ENCODE measurements at regions not wholly inside any gene's neighbourhood (a gene's known extent, or its start where the extent isn't known, plus 50 kb on each side); places are given as distances from the start of the nearest gene placed in this dataset.

DNA sequence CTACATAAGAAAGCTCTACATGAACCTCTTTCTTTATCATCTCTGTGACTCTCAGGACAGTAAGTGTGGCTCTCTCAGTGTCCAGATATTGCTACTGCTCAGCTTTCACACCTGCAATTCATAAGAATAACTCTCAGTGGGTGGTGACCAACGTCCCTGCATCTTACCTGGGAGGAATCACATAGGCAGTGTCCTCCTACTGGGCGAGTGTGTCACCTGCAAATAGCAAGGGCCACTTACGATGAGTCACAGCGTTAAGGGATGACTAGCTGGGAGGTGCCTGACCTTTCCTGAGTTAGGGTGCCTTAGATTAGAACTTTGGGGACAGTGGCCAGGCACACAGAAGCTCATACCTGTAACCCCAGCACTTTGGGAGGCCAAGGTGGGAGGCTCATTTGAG lies 90.8 kb upstream of the C3orf80 start:
- Histone ChIP-seq H3K14ac (replicated peaks; ENCODE audit: low read depth, low read length) (no peak overlapping the region), H3K4me2 (ENCODE audit: low read depth, low read length) (no peak overlapping the region), H3K9me1 (ENCODE audit: insufficient read depth, low read length) (peaks cover 10% of the 10 kb centered on the region), H2AFZ (replicated peaks; ENCODE audit: low read length, poor library complexity) (no peak overlapping the region), H3K27me3 (ENCODE audit: control insufficient read depth, insufficient read depth, low read length) (no peaks in the 10 kb centered on the region), H3K4me1 (ENCODE audit: control insufficient read depth, insufficient read depth, low read length) (peaks cover 10% of the 10 kb centered on the region), H3K9me3 (ENCODE audit: control insufficient read depth, insufficient read depth, low read length) (no peaks in the 10 kb centered on the region), H2AK5ac (ENCODE audit: low read depth, low read length) (peak overlapping the region; percentile 72; the same call in 1 of the 2 replicates), H2BK20ac (ENCODE audit: low read depth, low read length) (peak overlapping the region; percentile 26; the same call in 1 of the 2 replicates), H3K56ac (ENCODE audit: extremely low read depth, insufficient read depth, low read length) (no peak overlapping the region), H3K36me3 (ENCODE audit: control insufficient read depth, insufficient read depth, low read length) (no peaks in the 10 kb centered on the region), H2BK15ac (ENCODE audit: low read depth, low read length) (peak overlapping the region; percentile 41; the same call in 1 of the 3 replicates), H2AK9ac (replicated peaks; ENCODE audit: low read depth, low read length, poor library complexity) (no peak overlapping the region), H4K91ac (ENCODE audit: insufficient read depth, low read depth, low read length) (peak overlapping the region; percentile 54; the same call in 1 of the 2 replicates), H3K18ac (ENCODE audit: low read depth, low read length) (no peak overlapping the region; the same call in 1 of the 2 replicates), H3K23ac (ENCODE audit: low read depth, low read length) (no peak overlapping the region), H4K5ac (ENCODE audit: low read depth, low read length) (no peak overlapping the region), H3K79me1 (ENCODE audit: low read depth in 1 of 2, low read length in 2 of 2) (no peaks in the 10 kb centered on the region), H3K9ac (ENCODE audit: low read depth, low read length) (no peak overlapping the region), H3K27ac (ENCODE audit: insufficient read depth, low read length) (no peak overlapping the region), H2BK120ac (ENCODE audit: low read depth, low read length) (peak overlapping the region; percentile 20), H2BK5ac (ENCODE audit: low read depth, low read length, poor library complexity, severe bottlenecking) (no peak overlapping the region), H3K4me3 (ENCODE audit: insufficient read depth, low read depth, low read length) (no peak overlapping the region), H4K8ac (ENCODE audit: low read depth in 2 of 2, low read length in 2 of 2) (peak overlapping the region in 1 of 2 experiments; percentile 35; a peak in 1 of 4 replicates), H4K20me1 (ENCODE audit: insufficient read depth, low read length) (no peaks in the 10 kb centered on the region), H3K4ac (ENCODE audit: low read depth, low read length) (peak overlapping the region; percentile 72)
- in situ Hi-C loops (cut with MboI; ENCODE audit: low sequenced_read_pairs) (no loop called here), intact Hi-C loops (cut with micrococcal nuclease) (no loop called here), dilution Hi-C loops (cut with HindIII; ENCODE audit: low sequenced_read_pairs, unreplicated experiment) (no loop called here)
- POLR2A ChIA-PET (ENCODE audit: unreplicated experiment) = no interaction called here
- ATAC-seq (ENCODE audit: low read depth) = no peak
- no peak for TF ChIP-seq RAD21 (IDR thresholded peaks at IDR 0.05; ENCODE audit: low read length)
- no peak for TF ChIP-seq RCOR1 (IDR thresholded peaks at IDR 0.05; ENCODE audit: insufficient replicate concordance, low read length)
- no peak for TF ChIP-seq RFX5 (IDR thresholded peaks at IDR 0.05; ENCODE audit: low read depth, low read length)
- TF ChIP-seq CHD1 (IDR thresholded peaks at IDR 0.05; ENCODE audit: low read depth, low read length) = no peak
- TF ChIP-seq FOS (IDR thresholded peaks at IDR 0.05; ENCODE audit: low read depth, low read length) = no peak
- TF ChIP-seq, protein P1, sequence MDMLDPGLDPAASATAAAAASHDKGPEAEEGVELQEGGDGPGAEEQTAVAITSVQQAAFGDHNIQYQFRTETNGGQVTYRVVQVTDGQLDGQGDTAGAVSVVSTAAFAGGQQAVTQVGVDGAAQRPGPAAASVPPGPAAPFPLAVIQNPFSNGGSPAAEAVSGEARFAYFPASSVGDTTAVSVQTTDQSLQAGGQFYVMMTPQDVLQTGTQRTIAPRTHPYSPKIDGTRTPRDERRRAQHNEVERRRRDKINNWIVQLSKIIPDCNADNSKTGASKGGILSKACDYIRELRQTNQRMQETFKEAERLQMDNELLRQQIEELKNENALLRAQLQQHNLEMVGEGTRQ (IDR thresholded peaks at IDR 0.05; ENCODE audit: low read depth, low read length) = no peak
- no peak for TF ChIP-seq MAFK (IDR thresholded peaks at IDR 0.05; ENCODE audit: low read depth, low read length)
- TF ChIP-seq BHLHE40 (IDR thresholded peaks at IDR 0.05; ENCODE audit: low read depth, low read length) = no peak
- TF ChIP-seq MAZ (IDR thresholded peaks at IDR 0.05; ENCODE audit: borderline replicate concordance, low read depth, low read length) = no peak
- TF ChIP-seq, protein P2, sequence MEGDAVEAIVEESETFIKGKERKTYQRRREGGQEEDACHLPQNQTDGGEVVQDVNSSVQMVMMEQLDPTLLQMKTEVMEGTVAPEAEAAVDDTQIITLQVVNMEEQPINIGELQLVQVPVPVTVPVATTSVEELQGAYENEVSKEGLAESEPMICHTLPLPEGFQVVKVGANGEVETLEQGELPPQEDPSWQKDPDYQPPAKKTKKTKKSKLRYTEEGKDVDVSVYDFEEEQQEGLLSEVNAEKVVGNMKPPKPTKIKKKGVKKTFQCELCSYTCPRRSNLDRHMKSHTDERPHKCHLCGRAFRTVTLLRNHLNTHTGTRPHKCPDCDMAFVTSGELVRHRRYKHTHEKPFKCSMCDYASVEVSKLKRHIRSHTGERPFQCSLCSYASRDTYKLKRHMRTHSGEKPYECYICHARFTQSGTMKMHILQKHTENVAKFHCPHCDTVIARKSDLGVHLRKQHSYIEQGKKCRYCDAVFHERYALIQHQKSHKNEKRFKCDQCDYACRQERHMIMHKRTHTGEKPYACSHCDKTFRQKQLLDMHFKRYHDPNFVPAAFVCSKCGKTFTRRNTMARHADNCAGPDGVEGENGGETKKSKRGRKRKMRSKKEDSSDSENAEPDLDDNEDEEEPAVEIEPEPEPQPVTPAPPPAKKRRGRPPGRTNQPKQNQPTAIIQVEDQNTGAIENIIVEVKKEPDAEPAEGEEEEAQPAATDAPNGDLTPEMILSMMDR (conservative IDR thresholded peaks at IDR 0.05; ENCODE audit: low read depth, low read length) = no peak
- TF ChIP-seq, protein P3, sequence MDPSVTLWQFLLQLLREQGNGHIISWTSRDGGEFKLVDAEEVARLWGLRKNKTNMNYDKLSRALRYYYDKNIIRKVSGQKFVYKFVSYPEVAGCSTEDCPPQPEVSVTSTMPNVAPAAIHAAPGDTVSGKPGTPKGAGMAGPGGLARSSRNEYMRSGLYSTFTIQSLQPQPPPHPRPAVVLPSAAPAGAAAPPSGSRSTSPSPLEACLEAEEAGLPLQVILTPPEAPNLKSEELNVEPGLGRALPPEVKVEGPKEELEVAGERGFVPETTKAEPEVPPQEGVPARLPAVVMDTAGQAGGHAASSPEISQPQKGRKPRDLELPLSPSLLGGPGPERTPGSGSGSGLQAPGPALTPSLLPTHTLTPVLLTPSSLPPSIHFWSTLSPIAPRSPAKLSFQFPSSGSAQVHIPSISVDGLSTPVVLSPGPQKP (IDR thresholded peaks at IDR 0.05; ENCODE audit: borderline replicate concordance, low read depth, low read length) = no peak
- no peak for TF ChIP-seq SMC3 (IDR thresholded peaks at IDR 0.05; ENCODE audit: low read depth, low read length)
- no peak for TF ChIP-seq MXI1 (IDR thresholded peaks at IDR 0.05; ENCODE audit: borderline replicate concordance, low read depth, low read length)
- TF ChIP-seq POLR2A (IDR thresholded peaks at IDR 0.05; ENCODE audit: low read depth, low read length) = no peak
- no peak for TF ChIP-seq NFE2L2 (IDR thresholded peaks at IDR 0.05; ENCODE audit: low read depth, low read length)
- TF ChIP-seq CEBPB (IDR thresholded peaks at IDR 0.05; ENCODE audit: low read depth, low read length) = no peak
- DNase-seq = no peak
- no TSS peak for BruUV-seq (replicated peaks)
- no CpG with 5 or more reads among the region's 4 CpGs for WGBS, 2 experiments (ENCODE audit: extremely low coverage in 2 of 2, insufficient read length in 1 of 2)
- CTCF ChIA-PET = interaction anchor here (0.8 kb wide), 1 partner anchor 16 kb away, joined by 4 read pairs; no protein-coding TSS in a partner anchor

All from IMR-90 (cell line).